HCT116 (cell line): ENCODE measurements at regions not wholly inside any gene's neighbourhood (a gene's known extent, or its start where the extent isn't known, plus 50 kb on each side); places are given as distances from the start of the nearest gene placed in this dataset.

Experiments
- ATAC-seq: fragments of 200-7000 bp; cut with Tn5 transposase; 2 replicates; pipeline ENCODE4 v1.9.1; 2020; ENCODE audit warnings: mild to moderate bottlenecking, moderate library complexity
- BruUV-seq: library from RNA; stranded (reverse); fragments of 400-500 nt; replicated peaks from 2 replicates; lab custom pipeline; 2021; lab: Mats Ljungman, UMichigan
- CTCF ChIA-PET: fragments of 300-600 bp; sonication (Branson Sonifier 250); formaldehyde crosslinking; loops from one replicate; lab custom pipeline; 2021; ENCODE audit warnings: antibody characterized with exemption; lab: Charles Lee
- POLR2A ChIA-PET: fragments of 300-600, 350-600 bp; sonication (Branson Sonifier 250); formaldehyde crosslinking; loops from one replicate; lab custom pipeline; 2021; ENCODE audit warnings: antibody characterized with exemption; lab: Charles Lee
- RAD21 ChIA-PET, 2 experiments: fragments of 300-600 bp; sonication (Branson Sonifier 250); formaldehyde crosslinking; loops; one replicate each; lab custom pipeline; 2023; ENCODE audit warnings: low total read pairs in 2 of 2; ENCODE audit not compliant: uncharacterized antibody in 2 of 2, unreplicated experiment in 2 of 2, low non-redundant PET in 1 of 2; lab: Charles Lee
- DNase-seq: peaks from one replicate; pipeline ENCODE4 v3.0.0-alpha.2; 2010; ENCODE audit warnings: low read depth, low spot score
- H2AFZ ChIP-seq: fragments of 200-600 bp; shearing (Covaris generic), sonication (generic); 2 replicates; pipeline ENCODE4 v1.6.1; 2017; ENCODE audit warnings: low read depth, mixed run types, mixed read lengths, antibody characterized with exemption, low read length; ENCODE audit not compliant: poor library complexity, severe bottlenecking
- H3K27ac ChIP-seq: 2 replicates; pipeline ENCODE4 v1.5.1; 2012; ENCODE audit warnings: low read depth, low read length
- H3K27me3 ChIP-seq: fragments of 200-600 bp; sonication (generic); 2 replicates; pipeline ENCODE4 v1.6.1; 2016; ENCODE audit warnings: mixed run types, low read length, mixed read lengths; ENCODE audit not compliant: insufficient read depth
- H3K36me3 ChIP-seq, 2 experiments: fragments of 200-500 bp in 1 of 2; fragments of 200-600 bp in 1 of 2; sonication (Bioruptor generic) in 1 of 2; sonication (generic) in 1 of 2; 2 replicates each; pipeline versions ENCODE4 v1.5.1 to v1.6.1; 2014 to 2016; ENCODE audit warnings: low read length in 2 of 2, inconsistent platforms in 1 of 2, mixed read lengths in 1 of 2, mixed run types in 1 of 2; ENCODE audit not compliant: insufficient read depth in 2 of 2, control insufficient read depth in 1 of 2
- H3K4me1 ChIP-seq, 2 experiments: fragments of 200-600 bp in 1 of 2; sonication (generic) in 1 of 2; 2 replicates each; pipeline versions ENCODE4 v1.5.1 to v1.6.1; 2012 to 2017; ENCODE audit warnings: low read length in 2 of 2, inconsistent platforms in 1 of 2, mild to moderate bottlenecking in 1 of 2, mixed read lengths in 1 of 2, mixed run types in 1 of 2, moderate library complexity in 1 of 2; ENCODE audit not compliant: insufficient read depth in 2 of 2, control insufficient read depth in 1 of 2
- H3K4me2 ChIP-seq: fragments of 200-600 bp; sonication (generic); 2 replicates; pipeline ENCODE4 v1.6.1; 2017; ENCODE audit warnings: mixed run types, low read length, mixed read lengths
- H3K4me3 ChIP-seq, 2 experiments: fragments of 200-600 bp in 1 of 2; sonication (generic) in 1 of 2; replicated peaks in 1 of 2; 2 replicates each; pipeline ENCODE4 v1.5.1; 2011 to 2016; ENCODE audit warnings: low read length in 2 of 2, control low read depth in 1 of 2, low read depth in 1 of 2, mild to moderate bottlenecking in 1 of 2, mixed read lengths in 1 of 2, mixed run types in 1 of 2
- H3K79me2 ChIP-seq: fragments of 200-600 bp; sonication (generic); 2 replicates; pipeline ENCODE4 v1.6.1; 2017; ENCODE audit warnings: mild to moderate bottlenecking, mixed run types, low read length, moderate library complexity, mixed read lengths; ENCODE audit not compliant: insufficient read depth
- H3K9ac ChIP-seq: fragments of 200-600 bp; sonication (generic); 2 replicates; pipeline ENCODE4 v1.6.1; 2016; ENCODE audit warnings: low read length, mixed read lengths
- H3K9me2 ChIP-seq: fragments of 200-600 bp; sonication (generic), shearing (Covaris generic); 2 replicates; pipeline ENCODE4 v1.6.1; 2017; ENCODE audit warnings: mixed run types, mild to moderate bottlenecking, moderate library complexity; ENCODE audit not compliant: insufficient read depth
- H3K9me3 ChIP-seq, 2 experiments: fragments of 200-500 bp in 1 of 2; fragments of 200-600 bp in 1 of 2; sonication (Bioruptor generic) in 1 of 2; sonication (generic) in 1 of 2; 2 replicates each; pipeline ENCODE4 v1.6.1; 2014 to 2017; ENCODE audit warnings: low read length in 2 of 2, mixed read lengths in 2 of 2, inconsistent platforms in 1 of 2, low read depth in 1 of 2, mild to moderate bottlenecking in 1 of 2, mixed run types in 1 of 2, moderate library complexity in 1 of 2; ENCODE audit not compliant: control insufficient read depth in 1 of 2, insufficient read depth in 1 of 2
- H4K20me1 ChIP-seq: fragments of 200-600 bp; sonication (generic), shearing (Covaris generic); 2 replicates; pipeline ENCODE4 v1.6.1; 2017; ENCODE audit warnings: mixed run types, mild to moderate bottlenecking, moderate library complexity; ENCODE audit not compliant: insufficient read depth
- CBX3 ChIP-seq: IDR thresholded peaks from 2 replicates; pipeline ENCODE4 v1.6.1; 2012; ENCODE audit warnings: low read depth
- CTCF ChIP-seq, 3 experiments: fragments of 200-600 bp in 1 of 3; sonication (generic) in 1 of 3; IDR thresholded peaks in 2 of 3; conservative IDR thresholded peaks in 1 of 3; 2 replicates each; pipeline ENCODE4 v1.5.1; 2012 to 2017; ENCODE audit warnings: low read depth in 2 of 3, low read length in 2 of 3, antibody characterized with exemption in 1 of 3, borderline replicate concordance in 1 of 3, control low read depth in 1 of 3, mild to moderate bottlenecking in 1 of 3, mixed read lengths in 1 of 3, mixed run types in 1 of 3, moderate library complexity in 1 of 3; ENCODE audit not compliant: insufficient read depth in 1 of 3
- EGR1 ChIP-seq: IDR thresholded peaks from 2 replicates; pipeline ENCODE4 v1.6.1; 2012; ENCODE audit warnings: low read depth
- ELF1 ChIP-seq: IDR thresholded peaks from 2 replicates; pipeline ENCODE4 v1.6.1; 2012; ENCODE audit warnings: low read depth, borderline replicate concordance
- EZH2phosphoT487 ChIP-seq: fragments of 200-600 bp; IDR thresholded peaks from 2 replicates; pipeline ENCODE4 v1.6.1; 2018; ENCODE audit warnings: antibody characterized with exemption, borderline replicate concordance
- FOSL1 ChIP-seq: IDR thresholded peaks from 2 replicates; pipeline ENCODE4 v1.6.1; 2012; ENCODE audit warnings: low read depth
- POLR2A ChIP-seq: IDR thresholded peaks from 2 replicates; pipeline ENCODE4 v1.7.0; 2011; ENCODE audit warnings: borderline replicate concordance; ENCODE audit not compliant: insufficient read depth, insufficient read length; ENCODE audit errors: extremely low read depth
- REST ChIP-seq: IDR thresholded peaks from 2 replicates; pipeline ENCODE4 v1.6.1; 2012; ENCODE audit warnings: low read depth
- YY1 ChIP-seq: IDR thresholded peaks from 2 replicates; pipeline ENCODE4 v1.6.1; 2011; ENCODE audit warnings: low read length, low read depth, moderate library complexity, mild to moderate bottlenecking; ENCODE audit not compliant: insufficient replicate concordance; ENCODE audit errors: extremely low read depth
- ZFX ChIP-seq: fragments of 450-650 bp; IDR thresholded peaks from 2 replicates; pipeline ENCODE4 v1.6.1; 2017
- ZNF274 ChIP-seq: fragments of 200-500 bp; sonication (Bioruptor generic); IDR thresholded peaks from 2 replicates; pipeline ENCODE4 v1.6.1; 2014; ENCODE audit warnings: mild to moderate bottlenecking, low read depth, low read length, inconsistent platforms
- intact Hi-C: fragments of 100-400 bp; cut with micrococcal nuclease; formaldehyde crosslinking; loops from 2 replicates; pipeline ENCODE4 v1.10.0; 2022

DNA sequence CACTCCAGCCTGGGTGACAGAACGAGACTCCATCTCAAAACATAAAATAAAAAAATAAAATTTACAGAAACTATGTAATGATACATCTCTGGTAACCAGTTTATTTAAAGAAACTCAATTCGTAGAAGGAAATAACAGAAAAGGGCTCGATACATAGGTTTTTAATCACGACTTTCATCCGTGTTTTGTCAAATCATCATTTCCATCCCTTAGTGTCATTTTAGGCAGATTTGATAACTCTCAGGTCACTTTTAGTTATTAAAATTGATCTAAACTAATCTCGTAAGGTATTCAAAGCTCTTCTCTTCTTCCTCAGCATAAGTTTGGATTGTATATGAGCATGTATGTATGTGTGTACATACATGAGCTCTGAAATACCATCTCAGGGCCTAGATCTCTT lies 59.3 kb upstream of the SPTBN1 start (continued):
- TF ChIP-seq ZNF274 (no peak), REST (no peak), CBX3 (no peak), FOSL1 (no peak), ZFX (no peak), EZH2phosphoT487 (no peak), EGR1 (no peak), YY1 (no peak), ELF1 (no peak)

DNA sequence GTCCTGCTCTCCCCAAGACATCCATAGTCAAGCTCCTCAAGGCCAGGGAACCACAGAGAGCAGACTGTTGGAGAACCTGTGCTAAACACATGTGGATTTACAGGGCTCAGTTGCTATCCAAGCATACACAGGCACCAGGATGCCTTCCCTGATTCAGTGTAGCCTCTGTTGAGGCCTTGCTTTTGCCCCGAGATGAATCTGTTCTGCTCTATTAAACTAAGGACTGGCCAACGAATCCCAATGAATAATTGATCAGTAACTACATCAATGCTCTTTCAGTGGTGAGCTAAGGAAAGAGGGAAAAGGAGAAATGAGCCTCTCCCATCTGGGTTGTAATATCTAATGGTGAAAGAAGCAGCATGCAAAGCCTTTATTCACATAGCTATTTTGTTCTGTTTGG lies 58.7 kb upstream of the SPTBN1 start:
- Histone ChIP-seq H3K9ac (no peak overlapping the region), H3K27ac (no peak overlapping the region), H3K36me3 (no peaks in the 10 kb centered on the region), H3K4me3 (no peak overlapping the region), H3K27me3 (no peaks in the 10 kb centered on the region), H3K4me1 (peaks cover 0 to 5% of the 10 kb centered on the region in 2 experiments; a peak in 1 of 4 replicates), H4K20me1 (no peaks in the 10 kb centered on the region), H3K4me2 (no peak overlapping the region), H3K9me3 (no peaks in the 10 kb centered on the region), H2AFZ (no peak overlapping the region), H3K9me2 (no peaks in the 10 kb centered on the region), H3K79me2 (no peaks in the 10 kb centered on the region)
- no peak for TF ChIP-seq POLR2A
- TF ChIP-seq CTCF (IDR thresholded peaks at IDR 0.05 in 2 of 3, conservative IDR thresholded peaks at IDR 0.05 in 1 of 3; ENCODE audit: borderline replicate concordance in 1 of 3, insufficient read depth in 1 of 3, low read depth in 2 of 3, low read length in 2 of 3) = no peak
- no TSS peak for BruUV-seq
- CTCF ChIA-PET = interaction anchor here (0.5 kb wide), 1 partner anchor 74 kb away, joined by 3 read pairs; no protein-coding TSS in a partner anchor
- ATAC-seq (no peak), DNase-seq (no peak)
- intact Hi-C loops = no loop called here
- RAD21 ChIA-PET = no interaction called here
- POLR2A ChIA-PET = no interaction called here
